Activated effector memory CD4-positive, alpha-beta T cell treated with Interleukin-2 at 50 U/mL for 16 hours (primary cell): ENCODE measurements at regions not wholly inside any gene's neighbourhood (a gene's known extent, or its start where the extent isn't known, plus 50 kb on each side); places are given as distances from the start of the nearest gene placed in this dataset.
"Not testable (repeated sequence)": the region's sequence is repeated elsewhere in the genome, so short reads cannot be mapped to it uniquely, and the experiment has no call there.

Experiments
- DNase-seq: peaks from one replicate; pipeline ENCODE4 v3.0.0-alpha.2; 2020

- no peak for DNase-seq
Measured at GRCh38 chr12:92417373-92417772, 271.7 kb upstream of the BTG1 start.

DNA sequence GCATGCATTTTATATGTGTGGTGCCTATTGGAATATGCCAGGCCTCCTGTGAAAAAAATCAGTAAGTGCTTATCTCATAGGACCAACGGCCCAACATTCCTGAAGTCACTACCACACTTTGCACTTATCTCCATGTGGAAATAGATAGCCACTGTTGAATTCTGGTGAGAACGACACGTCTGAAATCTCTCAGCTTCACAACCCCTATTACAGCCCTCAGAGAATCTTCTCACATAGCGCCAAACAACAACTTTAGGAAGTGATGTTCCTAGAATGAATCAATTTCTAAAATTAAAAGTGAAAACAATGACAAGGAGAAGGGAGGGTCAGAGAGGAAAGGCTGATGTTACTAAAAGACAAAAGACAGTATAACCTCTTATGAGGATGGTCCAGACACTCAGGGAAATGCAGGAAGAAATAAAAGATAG is 270.8 kb upstream of the BTG1 start:
- no peak for DNase-seq

GRCh38 chr12:92414170-92415070 is 268.8 kb upstream of the BTG1 start:
- DNase-seq = no peak

- DNase-seq = no peak
Measured at GRCh38 chr12:92413286-92413685, 267.6 kb upstream of the BTG1 start.

DNA sequence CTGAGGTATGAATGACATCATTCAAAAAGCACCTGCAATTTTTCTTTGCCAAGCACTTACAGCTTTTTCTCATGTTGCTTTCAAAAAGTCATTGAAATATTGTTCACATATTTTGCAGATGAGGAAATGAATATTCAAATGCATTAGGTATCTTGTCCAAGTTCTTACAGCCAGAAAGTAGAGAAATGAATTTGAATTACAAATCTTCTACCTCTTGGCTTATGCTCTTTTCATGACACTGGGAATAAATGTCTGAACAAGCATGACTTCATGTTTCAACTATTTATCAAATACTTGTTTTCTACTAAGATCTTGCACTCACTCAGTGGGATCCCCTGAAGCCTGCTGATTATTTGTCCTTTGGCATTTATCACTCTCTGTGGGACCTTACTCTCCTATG is 267.2 kb upstream of the BTG1 start:
- no peak for DNase-seq

GRCh38 chr12:92411687-92412086 is 266.0 kb upstream of the BTG1 start:
- DNase-seq = no peak

- no peak for DNase-seq
Measured at GRCh38 chr12:92408072-92408900, 262.6 kb upstream of the BTG1 start.

DNA sequence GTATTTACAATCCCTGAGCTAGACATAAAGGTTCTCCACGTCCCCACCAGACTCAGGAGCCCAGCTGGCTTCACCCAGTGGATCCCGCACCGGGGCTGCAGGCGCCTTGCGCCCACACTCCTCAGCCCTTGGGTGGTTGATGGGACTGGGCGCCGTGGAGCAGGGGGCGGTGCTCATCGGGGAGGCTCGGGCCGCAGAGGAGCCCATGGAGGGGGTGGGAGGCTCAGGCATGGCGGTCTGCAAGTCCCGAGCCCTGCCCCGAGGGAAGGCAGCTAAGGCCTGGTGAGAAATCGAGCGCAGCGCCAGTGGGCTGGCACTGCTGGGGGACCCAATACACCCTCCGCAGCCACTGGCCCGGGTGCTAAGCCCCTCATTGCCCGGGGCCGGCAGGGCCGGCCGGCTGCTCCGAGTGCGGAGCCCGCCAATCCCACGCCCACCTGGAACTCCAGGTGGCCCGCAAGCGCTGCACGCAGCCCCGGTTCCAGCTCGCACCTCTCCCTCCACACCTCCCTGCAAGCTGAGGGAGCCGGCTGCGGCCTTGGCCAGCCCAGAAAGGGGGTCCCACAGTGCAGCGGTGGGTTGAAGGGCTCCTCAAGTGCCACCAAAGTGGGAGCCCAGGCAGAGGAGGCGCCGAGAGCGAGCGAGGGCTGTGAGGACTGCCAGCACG is 260.9 kb upstream of the BTG1 start:
- DNase-seq = not testable (repeated sequence)

DNA sequence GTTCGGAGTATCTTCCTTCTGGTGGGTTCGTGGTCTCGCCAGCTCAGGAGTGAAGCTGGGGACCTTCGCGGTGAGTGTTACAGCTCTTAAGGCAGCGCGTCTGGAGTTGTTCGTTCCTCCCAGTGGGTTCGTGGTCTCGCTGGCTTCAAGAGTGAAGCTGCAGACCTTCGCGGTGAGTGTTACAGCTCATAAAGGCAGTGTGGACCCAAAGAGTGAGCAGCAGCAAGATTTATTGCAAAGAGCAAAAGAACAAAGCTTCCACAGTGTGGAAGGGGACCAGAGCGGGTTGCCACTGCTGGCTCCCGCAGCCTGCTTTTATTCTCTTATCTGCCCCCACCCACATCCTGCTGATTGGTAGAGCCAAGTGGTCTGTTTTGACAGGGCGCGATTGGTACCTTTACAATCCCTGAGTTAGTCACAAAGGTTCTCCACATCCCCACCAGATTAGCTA is 260.2 kb upstream of the BTG1 start:
- not testable (repeated sequence) for DNase-seq

GRCh38 chr12:92404921-92405320 is 259.3 kb upstream of the BTG1 start:
- no peak for DNase-seq

DNA sequence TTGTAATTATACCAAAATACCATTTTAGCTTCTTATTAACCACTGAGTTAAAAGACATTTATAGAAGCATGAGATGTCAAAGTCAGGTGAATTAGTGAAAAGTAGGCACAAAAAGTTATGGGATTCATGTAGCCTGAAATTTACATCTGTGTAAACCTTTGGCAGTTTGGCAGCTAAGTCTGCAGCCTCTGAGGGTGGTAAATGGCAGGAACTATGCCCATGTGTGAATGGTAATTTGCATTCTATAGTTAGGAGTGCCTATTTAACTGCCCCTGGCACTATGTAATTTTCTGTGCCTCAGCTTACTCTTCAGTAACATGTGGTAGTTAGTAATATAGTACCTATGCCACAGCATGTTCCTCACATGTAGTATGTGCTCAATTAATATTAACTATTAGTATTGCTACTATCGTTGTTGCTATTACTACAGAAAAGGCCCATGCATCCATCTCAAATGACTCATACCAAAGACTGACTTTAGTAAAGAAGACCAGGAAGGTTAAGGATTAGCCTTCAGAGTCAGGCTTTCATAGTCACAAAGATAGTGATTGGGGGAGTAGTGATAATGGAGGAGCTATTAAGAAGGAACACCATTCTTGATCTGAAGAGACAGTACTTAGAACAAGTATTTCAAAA is 258.7 kb upstream of the BTG1 start:
- DNase-seq = no peak

DNA sequence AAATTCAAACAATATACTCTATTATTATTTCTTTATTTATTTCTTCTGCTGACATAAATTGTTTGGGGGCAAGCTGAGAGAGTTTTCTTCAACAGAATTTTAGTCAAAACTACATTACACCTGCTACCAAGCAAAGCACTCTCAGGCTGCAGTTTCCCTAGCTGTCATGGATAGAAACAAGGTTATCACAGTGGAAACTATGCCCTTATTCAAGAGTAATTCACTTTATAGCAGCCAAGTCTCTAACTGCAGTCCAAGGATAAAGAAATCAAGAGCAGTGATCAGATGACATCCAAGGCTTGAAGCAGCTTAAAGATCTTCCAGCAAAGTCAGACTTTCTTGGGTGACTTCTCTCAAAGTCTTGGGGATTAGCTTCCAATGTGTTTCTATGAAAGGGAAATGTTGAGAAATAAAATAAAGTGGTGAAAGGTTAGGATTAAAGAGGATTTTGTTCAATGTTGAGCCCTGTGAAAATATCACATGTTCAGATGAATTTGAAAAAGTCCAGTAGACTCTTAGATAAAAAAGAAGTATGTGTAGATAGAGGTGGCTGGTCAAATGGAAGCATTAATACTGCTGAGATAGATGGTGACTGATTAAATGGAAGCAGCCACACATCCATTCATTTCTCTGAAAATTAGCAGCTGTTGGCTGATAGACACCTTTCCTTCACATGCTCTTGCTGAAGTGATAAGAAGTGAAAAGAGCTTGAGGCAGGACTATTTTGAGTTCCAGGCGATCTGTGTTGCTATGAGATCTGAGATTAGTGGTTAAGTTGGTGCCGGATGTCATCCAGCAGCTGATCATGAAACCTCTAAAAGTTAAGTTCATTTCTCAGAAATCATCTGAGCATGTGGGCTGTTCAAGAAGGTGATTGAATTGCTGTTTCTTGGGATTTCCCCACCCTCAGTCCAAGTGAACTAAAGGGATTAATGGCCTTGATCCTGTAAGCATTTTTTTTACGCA is 257.8 kb upstream of the BTG1 start:
- peak; percentile 37 for DNase-seq

GRCh38 chr12:92402415-92402814 is 256.8 kb upstream of the BTG1 start:
- DNase-seq = no peak

DNA sequence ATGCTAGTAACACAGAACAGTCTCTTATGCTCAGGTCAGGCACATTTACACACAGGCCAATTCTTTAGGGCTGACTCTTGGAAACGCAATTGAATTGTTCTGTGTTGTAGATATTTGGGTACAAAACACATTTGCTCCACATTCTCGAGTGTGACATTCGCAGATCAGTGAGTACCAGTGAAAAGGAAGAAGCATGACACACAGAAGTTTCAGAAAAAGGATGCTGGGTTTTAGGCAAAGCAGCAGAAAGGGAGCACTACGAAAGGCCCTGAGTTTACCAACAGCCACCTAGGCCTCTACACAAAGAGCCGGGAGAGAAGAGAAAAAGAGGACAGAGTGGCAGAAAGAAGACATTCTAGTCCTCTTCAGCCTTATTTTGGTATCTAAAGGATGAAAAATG is 254.4 kb upstream of the BTG1 start:
- no peak for DNase-seq

DNA sequence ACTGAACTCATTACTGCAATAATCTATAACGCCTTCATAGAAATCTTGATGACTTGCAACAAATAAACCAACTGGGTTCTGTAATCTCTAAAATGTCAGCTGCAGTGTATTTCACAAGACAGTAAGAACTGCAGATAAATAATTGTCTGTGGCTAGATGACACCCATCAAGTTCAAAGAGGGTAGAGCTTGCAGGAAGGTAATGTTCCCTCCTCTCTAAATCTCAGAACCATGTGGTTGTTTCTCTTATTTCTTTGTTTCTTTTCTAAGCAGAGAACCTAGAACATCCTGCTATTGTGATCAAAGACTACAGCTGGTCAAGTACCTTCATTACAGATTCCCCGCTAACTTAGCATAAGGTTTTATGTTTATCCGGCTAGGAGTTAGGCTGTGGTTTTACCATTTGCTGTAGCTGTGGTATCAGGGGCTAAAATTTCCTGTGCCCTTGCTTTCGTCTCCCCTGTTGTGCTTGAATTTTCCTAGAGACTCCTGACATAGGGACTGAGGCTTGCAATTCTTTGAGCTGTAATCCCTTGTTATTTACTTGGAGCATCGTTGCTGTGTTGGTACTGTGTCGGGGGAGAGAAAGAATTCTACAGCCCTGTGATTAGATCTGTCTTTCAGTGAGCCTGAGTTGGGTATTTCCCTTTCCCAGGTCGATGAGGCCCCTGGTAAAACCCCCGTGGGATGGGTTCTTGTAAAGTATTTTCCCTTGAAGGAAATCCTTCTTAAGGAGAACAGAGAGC is 253.1 kb upstream of the BTG1 start:
- DNase-seq = no peak

GRCh38 chr12:92396647-92397252 is 251.1 kb upstream of the BTG1 start:
- no peak for DNase-seq

DNA sequence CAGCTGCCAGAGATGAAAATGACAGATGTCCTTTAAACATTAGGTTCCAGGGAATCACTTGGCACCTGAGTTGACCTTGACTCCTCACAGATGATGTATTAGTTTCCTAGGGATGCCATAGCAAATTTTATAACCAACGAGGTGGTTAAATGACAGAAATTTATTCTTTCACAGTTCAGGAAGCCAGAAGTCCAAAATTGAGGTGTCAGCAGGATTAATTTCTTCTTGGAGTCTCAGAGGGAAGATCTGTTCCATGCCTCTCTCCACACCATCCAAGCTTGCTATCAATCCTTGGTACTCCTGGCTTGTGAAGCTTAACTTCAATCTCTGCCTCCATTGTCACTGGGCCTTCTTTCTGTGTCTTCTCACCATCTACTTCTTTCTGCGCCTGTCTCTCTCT is 249.7 kb upstream of the BTG1 start:
- DNase-seq = no peak

GRCh38 chr12:92394895-92395294 is 249.2 kb upstream of the BTG1 start:
- DNase-seq = no peak

DNA sequence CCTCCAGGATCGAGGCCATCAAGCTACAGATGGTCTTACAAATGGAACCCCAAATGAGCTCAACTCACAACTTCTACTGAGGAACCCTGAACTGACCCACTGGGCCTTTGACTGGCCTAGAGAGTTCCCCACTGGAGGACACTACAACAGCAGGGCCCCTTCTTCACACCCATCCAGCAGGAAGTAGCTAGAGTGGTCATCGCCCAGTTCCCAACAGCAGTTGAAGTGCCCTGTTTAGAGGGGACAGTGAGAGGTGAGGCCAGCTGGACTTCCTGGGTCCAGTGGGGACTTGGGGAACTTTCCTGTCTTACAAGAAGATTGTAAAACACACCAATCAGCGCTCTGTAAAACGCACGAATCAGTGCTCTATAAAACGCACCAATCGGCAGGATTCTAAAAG is 247.9 kb upstream of the BTG1 start:
- no peak for DNase-seq

DNA sequence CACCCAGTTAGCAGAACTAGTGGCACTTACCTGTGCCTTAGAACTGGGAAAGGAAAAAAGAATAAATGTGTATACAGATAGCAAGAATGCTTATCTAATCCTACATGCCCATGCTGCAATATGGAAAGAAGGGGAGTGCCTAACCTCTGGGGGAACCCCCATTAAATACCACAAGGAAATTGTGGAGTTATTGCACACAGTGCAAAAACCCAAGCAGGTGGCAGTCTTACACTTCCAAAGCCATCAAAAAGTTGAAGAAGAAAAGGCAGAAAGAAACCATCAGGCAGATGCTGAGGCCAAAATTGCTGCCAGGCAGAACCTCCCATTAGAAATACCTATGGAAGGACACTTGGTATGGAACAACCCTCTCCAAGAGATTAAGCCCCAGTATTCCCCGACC is 246.1 kb upstream of the BTG1 start:
- not testable (repeated sequence) for DNase-seq
